Panc1 (cell line): ENCODE measurements at regions not wholly inside any gene's neighbourhood (a gene's known extent, or its start where the extent isn't known, plus 50 kb on each side); places are given as distances from the start of the nearest gene placed in this dataset.

Source experiments
- CTCF ChIP-seq: fragments of 450-650 bp; IDR thresholded peaks from 2 replicates; pipeline ENCODE4 v1.5.1; 2017; ENCODE audit warnings: mild to moderate bottlenecking
- SIN3A ChIP-seq: IDR thresholded peaks from 2 replicates; pipeline ENCODE4 v1.6.1; 2012; ENCODE audit warnings: low read depth, mild to moderate bottlenecking, low read length, moderate library complexity, borderline replicate concordance; ENCODE audit not compliant: insufficient read depth
- TCF7L2 ChIP-seq: IDR thresholded peaks from 2 replicates; pipeline ENCODE4 v1.6.1; 2011; ENCODE audit warnings: mild to moderate bottlenecking, low read depth, low read length, inconsistent platforms

- TF ChIP-seq TCF7L2, result no peak
- TF ChIP-seq CTCF, result no peak
- TF ChIP-seq SIN3A, result no peak
Measured at GRCh38 chr9:71581101-71581500, 187.2 kb downstream of the CEMIP2 start.
